ENCODE measurements at regions not wholly inside any gene's neighbourhood (a gene's known extent, or its start where the extent isn't known, plus 50 kb on each side); places are given as distances from the start of the nearest gene placed in this dataset.
A peak's percentile ranks its signal among the peaks of the same experiment; 100 is the strongest.

GRCh38 chr6:154649721-154650120 is 83.5 kb upstream of the SCAF8 start:
- DNase-seq = peak in 2 of 3 donors; percentile 28 to 67

GRCh38 chr6:154650351-154650750 is 82.9 kb upstream of the SCAF8 start:
- 26 to 55% methylated on average over 2 of the region's 2 CpGs for WGBS, 2 donors
- Histone ChIP-seq H3K4me3 (no peak overlapping the region), H3K27ac (ENCODE audit: low read depth in 1 of 2, low read length in 1 of 2) (peak overlapping the region in 1 of 2 donors; percentile 57), H3K9me3 (ENCODE audit: control insufficient read depth in 4 of 4, insufficient read depth in 3 of 4, low read length in 3 of 4) (no peaks in the 10 kb centered on the region), H3K9ac (ENCODE audit: insufficient read depth in 1 of 2, low read length in 2 of 2) (no peak overlapping the region), H3K4me1 (ENCODE audit: control insufficient read depth in 5 of 5, insufficient read depth in 5 of 5, low read length in 5 of 5) (peaks cover 3 to 11% (median 6%) of the 10 kb centered on the region in 5 donors), H3K36me3 (ENCODE audit: control insufficient read depth in 4 of 4, insufficient read depth in 4 of 4, low read length in 4 of 4) (no peaks in the 10 kb centered on the region), H3K27me3 (ENCODE audit: control insufficient read depth in 3 of 3, insufficient read depth in 3 of 3, low read length in 2 of 3) (no peaks in the 10 kb centered on the region)
- TF ChIP-seq CTCF (IDR thresholded peaks at IDR 0.05; ENCODE audit: control extremely low read depth, extremely low read depth) = no peak
- DNase-seq (peak; percentile 41 to 76 (median 49)), ATAC-seq (ENCODE audit: insufficient read depth, low FRiP score) (peak; percentile 63)

More at GRCh38 chr6:154649721-154650120, 83.5 kb upstream of the SCAF8 start:
- H3K27me3 ChIP-seq (ENCODE audit: control insufficient read depth in 3 of 3, insufficient read depth in 3 of 3, low read length in 2 of 3) = no peaks in the 10 kb centered on the region
- no peaks in the 10 kb centered on the region for H3K36me3 ChIP-seq (ENCODE audit: control insufficient read depth in 4 of 4, insufficient read depth in 4 of 4, low read length in 4 of 4)
- TF ChIP-seq CTCF (IDR thresholded peaks at IDR 0.05; ENCODE audit: control extremely low read depth, extremely low read depth) = no peak
- 40 to 53% methylated on average over 5 of the region's 5 CpGs for WGBS, 2 donors
- no peak overlapping the region for H3K4me3 ChIP-seq
- H3K9ac ChIP-seq (ENCODE audit: insufficient read depth in 1 of 2, low read length in 2 of 2) = no peak overlapping the region
- H3K4me1 ChIP-seq (ENCODE audit: control insufficient read depth in 5 of 5, insufficient read depth in 5 of 5, low read length in 5 of 5) = peaks cover 3 to 11% (median 5%) of the 10 kb centered on the region in 5 donors
- H3K27ac ChIP-seq (ENCODE audit: low read depth in 1 of 2, low read length in 1 of 2) = no peak overlapping the region
- no peak for ATAC-seq (ENCODE audit: insufficient read depth, low FRiP score)
- no peaks in the 10 kb centered on the region for H3K9me3 ChIP-seq (ENCODE audit: control insufficient read depth in 4 of 4, insufficient read depth in 3 of 4, low read length in 3 of 4)

- Histone ChIP-seq H3K27me3 (ENCODE audit: control insufficient read depth in 3 of 3, insufficient read depth in 3 of 3, low read length in 2 of 3) (no peaks in the 10 kb centered on the region), H3K4me3 (no peak overlapping the region), H3K9me3 (ENCODE audit: control insufficient read depth in 4 of 4, insufficient read depth in 3 of 4, low read length in 3 of 4) (no peaks in the 10 kb centered on the region), H3K27ac (ENCODE audit: low read depth in 1 of 2, low read length in 1 of 2) (no peak overlapping the region), H3K36me3 (ENCODE audit: control insufficient read depth in 4 of 4, insufficient read depth in 4 of 4, low read length in 4 of 4) (no peaks in the 10 kb centered on the region), H3K9ac (ENCODE audit: insufficient read depth in 1 of 2, low read length in 2 of 2) (no peak overlapping the region), H3K4me1 (ENCODE audit: control insufficient read depth in 5 of 5, insufficient read depth in 5 of 5, low read length in 5 of 5) (peaks cover 3 to 11% (median 6%) of the 10 kb centered on the region in 5 donors)
- no peak for ATAC-seq (ENCODE audit: insufficient read depth, low FRiP score)
- no peak for DNase-seq
- no peak for TF ChIP-seq CTCF (IDR thresholded peaks at IDR 0.05; ENCODE audit: control extremely low read depth, extremely low read depth)
- 98 to 100% methylated on average over 2 of the region's 2 CpGs for WGBS, 2 donors
These were observed 81.6 kb upstream of the SCAF8 start for GRCh38 chr6:154651656-154652055.

GRCh38 chr6:154653385-154653784 is 79.8 kb upstream of the SCAF8 start:
- H3K36me3 ChIP-seq (ENCODE audit: control insufficient read depth in 4 of 4, insufficient read depth in 4 of 4, low read length in 4 of 4) = no peaks in the 10 kb centered on the region
- H3K9me3 ChIP-seq (ENCODE audit: control insufficient read depth in 4 of 4, insufficient read depth in 3 of 4, low read length in 3 of 4) = no peaks in the 10 kb centered on the region
- no peak overlapping the region for H3K4me3 ChIP-seq
- no peaks in the 10 kb centered on the region for H3K27me3 ChIP-seq (ENCODE audit: control insufficient read depth in 3 of 3, insufficient read depth in 3 of 3, low read length in 2 of 3)
- WGBS, 2 donors = 38 to 67% methylated on average over 3 of the region's 3 CpGs
- TF ChIP-seq CTCF (IDR thresholded peaks at IDR 0.05; ENCODE audit: control extremely low read depth, extremely low read depth) = no peak
- H3K27ac ChIP-seq (ENCODE audit: low read depth in 1 of 2, low read length in 1 of 2) = peak overlapping the region; percentile 26 to 88
- H3K4me1 ChIP-seq (ENCODE audit: control insufficient read depth in 5 of 5, insufficient read depth in 5 of 5, low read length in 5 of 5) = peaks cover 3 to 11% (median 6%) of the 10 kb centered on the region in 5 donors
- DNase-seq (peak in 2 of 3 donors; percentile 34 to 55), ATAC-seq (ENCODE audit: insufficient read depth, low FRiP score) (no peak)
- no peak overlapping the region for H3K9ac ChIP-seq (ENCODE audit: insufficient read depth in 1 of 2, low read length in 2 of 2)
